ENCODE measurements at regions not wholly inside any gene's neighbourhood (a gene's known extent, or its start where the extent isn't known, plus 50 kb on each side); places are given as distances from the start of the nearest gene placed in this dataset.

- Mint-ChIP-seq H3K4me3 (ENCODE audit: low read depth, unreplicated experiment) (no peak overlapping the region), H3K27ac (ENCODE audit: unreplicated experiment) (no peak overlapping the region), H3K27me3 (ENCODE audit: unreplicated experiment) (peaks cover 61% of the 10 kb centered on the region), H3K9me3 (ENCODE audit: low read depth, unreplicated experiment) (no peaks in the 10 kb centered on the region), H3K36me3 (ENCODE audit: insufficient read depth, unreplicated experiment) (no peaks in the 10 kb centered on the region), H3K4me1 (ENCODE audit: low read depth, unreplicated experiment) (peaks cover 33% of the 10 kb centered on the region)
- no peak for TF ChIP-seq CTCF (IDR thresholded peaks at IDR 0.05; ENCODE audit: unreplicated experiment)
- no peak for DNase-seq
- no TSS peak for BruUV-seq (replicated peaks)
- CTCF ChIA-PET = no interaction called here
- intact Hi-C loops (cut with micrococcal nuclease; ENCODE audit: unreplicated experiment) = no loop called here
Observed at GRCh38 chr3:43862470-43862869, 171.7 kb downstream of the ABHD5 start.

- Mint-ChIP-seq H3K27me3 (ENCODE audit: unreplicated experiment) (peaks cover 54% of the 10 kb centered on the region), H3K4me1 (ENCODE audit: low read depth, unreplicated experiment) (peaks cover 27% of the 10 kb centered on the region), H3K36me3 (ENCODE audit: insufficient read depth, unreplicated experiment) (no peaks in the 10 kb centered on the region), H3K27ac (ENCODE audit: unreplicated experiment) (no peak overlapping the region), H3K9me3 (ENCODE audit: low read depth, unreplicated experiment) (no peaks in the 10 kb centered on the region), H3K4me3 (ENCODE audit: low read depth, unreplicated experiment) (no peak overlapping the region)
- BruUV-seq (replicated peaks) = no TSS peak
- CTCF ChIA-PET = no interaction called here
- DNase-seq = no peak
- intact Hi-C loops (cut with micrococcal nuclease; ENCODE audit: unreplicated experiment) = no loop called here
- TF ChIP-seq CTCF (IDR thresholded peaks at IDR 0.05; ENCODE audit: unreplicated experiment) = no peak
Observed at GRCh38 chr3:43862992-43863805, 172.5 kb downstream of the ABHD5 start.

GRCh38 chr3:43863966-43864933 lies 173.5 kb downstream of the ABHD5 start:
- no peak for TF ChIP-seq CTCF (IDR thresholded peaks at IDR 0.05; ENCODE audit: unreplicated experiment)
- H3K36me3 Mint-ChIP-seq (ENCODE audit: insufficient read depth, unreplicated experiment) = no peaks in the 10 kb centered on the region
- CTCF ChIA-PET = interaction anchor here (0.6 kb wide), 1 partner anchor 9 kb away, joined by 3 read pairs; no protein-coding TSS in a partner anchor

GRCh38 chr3:43865351-43865750 lies 174.6 kb downstream of the ABHD5 start:
- no peak for DNase-seq
- intact Hi-C loops (cut with micrococcal nuclease; ENCODE audit: unreplicated experiment) = no loop called here
- no peak for TF ChIP-seq CTCF (IDR thresholded peaks at IDR 0.05; ENCODE audit: unreplicated experiment)
- H3K9me3 Mint-ChIP-seq (ENCODE audit: low read depth, unreplicated experiment) = peaks cover 2% of the 10 kb centered on the region
- peaks cover 38% of the 10 kb centered on the region for H3K4me1 Mint-ChIP-seq (ENCODE audit: low read depth, unreplicated experiment)
- BruUV-seq (replicated peaks) = no TSS peak
- no peaks in the 10 kb centered on the region for H3K36me3 Mint-ChIP-seq (ENCODE audit: insufficient read depth, unreplicated experiment)
- H3K4me3 Mint-ChIP-seq (ENCODE audit: low read depth, unreplicated experiment) = no peak overlapping the region
- H3K27ac Mint-ChIP-seq (ENCODE audit: unreplicated experiment) = no peak overlapping the region
- CTCF ChIA-PET = interaction anchor here (0.6 kb wide), 1 partner anchor 10 kb away, joined by 3 read pairs; no protein-coding TSS in a partner anchor
- peaks cover 38% of the 10 kb centered on the region for H3K27me3 Mint-ChIP-seq (ENCODE audit: unreplicated experiment)

More at GRCh38 chr3:43863966-43864933, 173.5 kb downstream of the ABHD5 start:
- intact Hi-C loops (cut with micrococcal nuclease; ENCODE audit: unreplicated experiment) = no loop called here
- peaks cover 2% of the 10 kb centered on the region for H3K9me3 Mint-ChIP-seq (ENCODE audit: low read depth, unreplicated experiment)
- peaks cover 43% of the 10 kb centered on the region for H3K27me3 Mint-ChIP-seq (ENCODE audit: unreplicated experiment)
- peaks cover 27% of the 10 kb centered on the region for H3K4me1 Mint-ChIP-seq (ENCODE audit: low read depth, unreplicated experiment)
- no peak for DNase-seq
- H3K27ac Mint-ChIP-seq (ENCODE audit: unreplicated experiment) = no peak overlapping the region
- no TSS peak for BruUV-seq (replicated peaks)
- no peak overlapping the region for H3K4me3 Mint-ChIP-seq (ENCODE audit: low read depth, unreplicated experiment)
